AG04450 (cell line): ENCODE measurements at regions not wholly inside any gene's neighbourhood (a gene's known extent, or its start where the extent isn't known, plus 50 kb on each side); places are given as distances from the start of the nearest gene placed in this dataset.
"Not testable (repeated sequence)": the region's sequence is repeated elsewhere in the genome, so short reads cannot be mapped to it uniquely, and the experiment has no call there.

Experiments
- CTCF ChIA-PET: fragments of 300-600, 350-600 bp; formaldehyde crosslinking; extraction: SDS; loops from one replicate; lab custom pipeline; 2022; ENCODE audit warnings: antibody characterized with exemption, inconsistent platforms; lab: Charles Lee
- POLR2A ChIA-PET: fragments of 350-600 bp; formaldehyde crosslinking; extraction: SDS; loops from one replicate; lab custom pipeline; 2021; ENCODE audit warnings: antibody characterized with exemption, inconsistent platforms; lab: Yijun Ruan, JAX
- DNase-seq: peaks from one replicate; pipeline ENCODE4 v3.0.0-alpha.2; 2011; ENCODE audit warnings: low read depth, low spot score
- H3K27ac ChIP-seq: one replicate; pipeline ENCODE4 v1.5.1; 2012; ENCODE audit warnings: low read depth, low read length, control low read depth
- H3K27me3 ChIP-seq: one replicate; pipeline ENCODE4 v1.6.0; 2012; ENCODE audit warnings: low read length; ENCODE audit not compliant: control insufficient read depth, insufficient read depth
- H3K4me3 ChIP-seq: 2 replicates; pipeline ENCODE4 v1.5.1; 2011; ENCODE audit warnings: mild to moderate bottlenecking, low read depth, low read length, control low read depth
- H3K9me3 ChIP-seq: 2 replicates; pipeline ENCODE4 v1.5.1; 2012; ENCODE audit warnings: low read length; ENCODE audit not compliant: control insufficient read depth, insufficient read depth
- CTCF ChIP-seq: IDR thresholded peaks from 2 replicates; pipeline ENCODE4 v1.5.1; 2011; ENCODE audit warnings: low read depth, low read length, control low read depth, inconsistent platforms

- ChIA-PET POLR2A (no interaction called here), CTCF (no interaction called here)
- no peaks in the 10 kb centered on the region for H3K27me3 ChIP-seq
- H3K27ac ChIP-seq, result no peak overlapping the region
- TF ChIP-seq CTCF, result no peak
- no peaks in the 10 kb centered on the region for H3K9me3 ChIP-seq
- no peak overlapping the region for H3K4me3 ChIP-seq
- no peak for DNase-seq
Observed at GRCh38 chr1:208344202-208344857, 100.1 kb upstream of the PLXNA2 start.

DNA sequence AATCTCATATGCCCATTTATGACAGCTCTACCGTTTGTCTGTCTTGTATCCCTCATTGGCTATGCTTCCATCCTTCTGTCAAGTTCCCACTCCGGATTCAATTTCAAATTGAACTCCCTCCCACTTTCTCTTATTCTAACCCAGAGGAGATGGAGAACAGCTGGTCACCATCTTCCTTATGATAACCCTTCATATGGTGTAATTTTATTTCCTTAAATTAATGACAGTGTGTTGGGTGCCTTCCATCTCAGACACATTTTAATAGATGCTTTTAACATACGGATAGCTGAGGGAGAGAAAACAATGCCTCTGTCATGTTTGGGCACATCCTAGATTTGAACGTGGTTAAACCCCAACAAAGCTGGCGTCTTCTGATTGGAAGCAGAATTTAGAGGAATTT, 103.0 kb upstream of the PLXNA2 start:
- ChIA-PET CTCF (no interaction called here), POLR2A (no interaction called here)
- DNase-seq, result no peak

GRCh38 chr1:208349694-208350330, 105.6 kb upstream of the PLXNA2 start:
- DNase-seq, result no peak
- H3K27ac ChIP-seq, result no peak overlapping the region
- no peaks in the 10 kb centered on the region for H3K9me3 ChIP-seq
- TF ChIP-seq CTCF, result no peak
- CTCF ChIA-PET, result no interaction called here
- no peak overlapping the region for H3K4me3 ChIP-seq
- POLR2A ChIA-PET, result no interaction called here
- no peaks in the 10 kb centered on the region for H3K27me3 ChIP-seq

More for the DNA sequence above, 103.0 kb upstream of the PLXNA2 start:
- Histone ChIP-seq H3K27me3 (no peaks in the 10 kb centered on the region), H3K4me3 (no peak overlapping the region), H3K9me3 (no peaks in the 10 kb centered on the region), H3K27ac (no peak overlapping the region)
- no peak for TF ChIP-seq CTCF

DNA sequence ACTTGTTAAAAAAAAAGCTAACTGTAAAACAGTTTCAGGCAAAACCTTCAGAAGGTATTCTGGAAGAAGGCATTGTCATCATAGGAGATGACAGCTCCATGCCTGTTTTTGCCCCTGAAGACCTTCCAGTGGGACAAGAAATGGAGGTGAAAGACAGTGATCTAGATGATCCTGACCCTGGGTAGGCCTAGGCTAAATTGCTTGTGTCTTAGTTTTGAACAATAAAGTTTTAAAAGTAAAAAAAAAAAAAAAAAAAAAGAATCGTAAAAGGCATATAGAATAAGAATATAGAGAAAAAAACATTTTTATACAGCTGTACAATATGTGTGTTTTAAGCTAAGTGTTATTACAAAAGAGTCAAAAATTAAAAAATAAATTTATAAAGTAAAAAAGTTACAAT, 106.6 kb upstream of the PLXNA2 start:
- Histone ChIP-seq H3K27ac (no peak overlapping the region), H3K4me3 (no peak overlapping the region), H3K27me3 (no peaks in the 10 kb centered on the region), H3K9me3 (no peaks in the 10 kb centered on the region)
- TF ChIP-seq CTCF, result no peak
- DNase-seq, result no peak
- ChIA-PET POLR2A (interaction anchor here (0.6 kb wide), 1 partner anchor 88 kb away, joined by 6 read pairs; no protein-coding TSS in a partner anchor), CTCF (no interaction called here)

DNA sequence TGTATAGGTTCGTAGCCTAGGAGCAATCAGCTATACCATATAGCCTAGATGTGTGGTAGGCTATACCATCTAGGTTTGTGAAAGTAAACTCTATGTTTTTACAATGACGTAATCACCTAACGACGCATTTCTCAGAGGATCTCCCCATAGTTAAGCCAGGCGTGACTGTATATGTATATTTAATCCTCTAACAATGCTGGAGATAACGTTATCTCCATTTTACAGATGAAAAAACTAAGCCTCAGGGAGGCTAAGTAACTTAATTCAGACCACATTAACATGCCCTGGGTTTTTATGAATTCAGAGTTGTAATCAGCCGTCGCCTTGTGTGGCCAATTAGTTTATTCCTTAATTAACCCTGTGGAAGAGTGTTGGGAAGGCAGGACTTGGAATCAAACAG, 107.7 kb upstream of the PLXNA2 start:
- no peak for TF ChIP-seq CTCF
- ChIA-PET CTCF (no interaction called here), POLR2A (no interaction called here)
- no peak overlapping the region for H3K27ac ChIP-seq
- H3K9me3 ChIP-seq, result no peaks in the 10 kb centered on the region
- H3K4me3 ChIP-seq, result no peak overlapping the region
- no peak for DNase-seq
- H3K27me3 ChIP-seq, result no peaks in the 10 kb centered on the region

- H3K27me3 ChIP-seq, H3K27ac ChIP-seq, CTCF ChIA-PET, DNase-seq, POLR2A ChIA-PET, H3K4me3 ChIP-seq, H3K9me3 ChIP-seq: not testable (repeated sequence)
Observed at GRCh38 chr1:208353797-208354196, 109.6 kb upstream of the PLXNA2 start.
